SKM-1 (cell line): ENCODE measurements at regions not wholly inside any gene's neighbourhood (a gene's known extent, or its start where the extent isn't known, plus 50 kb on each side); places are given as distances from the start of the nearest gene placed in this dataset.

ENCODE experiments used
- DNase-seq: peaks from one replicate; lab custom pipeline; 2025; ENCODE audit not compliant: unreplicated experiment; lab: John Stamatoyannopoulos, UW

DNA sequence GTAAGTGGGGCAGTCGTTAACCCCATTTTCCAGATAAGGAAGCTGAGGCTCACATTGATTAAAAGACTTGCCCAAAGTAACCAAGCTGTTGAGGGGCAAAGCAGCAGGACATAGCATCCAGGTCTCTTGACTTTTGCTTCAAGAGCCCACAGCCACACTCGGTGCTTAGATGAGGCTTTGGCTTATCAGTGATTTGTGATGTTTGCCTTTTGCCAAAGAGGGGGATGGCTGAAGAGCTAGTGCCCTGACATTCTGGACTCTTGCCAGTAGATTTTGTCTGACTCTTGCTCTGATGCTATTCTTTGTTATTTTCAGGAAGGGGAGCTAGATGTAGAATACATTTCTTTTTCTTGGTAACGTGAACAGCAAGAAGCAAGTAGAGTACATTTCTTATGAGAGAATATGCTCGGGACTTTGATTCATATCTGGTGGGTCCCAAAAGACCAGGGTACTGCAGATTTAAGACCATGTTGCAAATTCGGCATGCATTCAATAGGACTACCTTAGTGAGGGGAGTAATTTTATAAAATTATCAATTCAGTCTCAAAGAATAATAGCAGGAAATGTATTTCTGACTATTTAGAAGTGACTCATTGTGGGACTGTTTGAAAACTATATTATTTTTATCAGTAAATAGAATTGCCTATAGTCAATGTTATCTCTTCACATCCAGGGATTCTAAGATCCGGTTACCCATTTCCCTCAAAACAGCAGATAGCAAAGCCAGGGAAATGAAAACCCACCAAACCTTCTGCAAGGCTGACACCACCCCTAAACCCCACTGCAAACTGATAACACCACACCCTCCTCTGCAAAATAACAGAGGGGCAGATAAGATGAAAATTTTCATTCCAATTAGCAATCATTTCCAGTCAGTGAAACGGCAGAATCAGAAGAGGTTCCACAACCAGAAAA, 180.0 kb upstream of the BMPER start:
- no peak for DNase-seq

DNA sequence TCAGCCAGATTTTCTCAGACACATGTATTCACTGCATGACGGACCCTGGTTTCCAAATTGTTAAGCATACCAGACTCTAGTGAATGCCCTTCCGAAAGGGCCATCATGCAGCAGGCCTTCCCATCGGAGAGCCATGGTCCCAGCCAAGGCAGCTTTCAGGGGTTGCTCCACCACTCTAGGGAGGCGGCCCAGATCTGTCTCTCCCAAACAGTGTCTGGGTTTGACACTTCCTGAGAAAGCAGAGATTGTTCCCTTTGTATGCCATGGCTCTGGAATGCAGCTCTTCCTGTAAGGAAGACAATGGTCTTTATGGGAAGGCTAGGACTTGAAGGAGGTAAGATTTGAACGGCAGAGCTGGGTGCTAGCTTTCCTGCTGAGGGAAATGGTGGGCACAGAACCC, 178.8 kb upstream of the BMPER start:
- DNase-seq = no peak

DNA sequence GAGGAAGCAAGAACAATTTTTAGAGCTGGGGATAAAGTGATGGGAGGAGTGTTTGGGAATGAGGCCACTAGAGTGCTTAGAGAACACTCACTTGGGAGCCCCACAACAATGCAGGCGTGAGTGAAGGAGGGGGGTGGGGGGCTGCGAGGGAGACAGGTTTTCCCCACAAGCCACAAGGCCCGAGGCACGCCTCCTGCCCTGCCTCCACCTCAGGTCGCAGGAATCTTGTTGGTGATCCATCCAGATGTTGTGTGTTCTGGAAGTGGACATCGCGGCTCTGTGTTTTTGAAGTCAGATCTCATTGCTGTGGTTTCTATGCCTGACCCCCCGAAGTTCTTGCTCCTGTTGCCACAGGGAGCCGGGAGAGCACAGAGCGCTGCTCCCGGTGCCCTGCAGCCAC, 178.0 kb upstream of the BMPER start:
- no peak for DNase-seq

DNA sequence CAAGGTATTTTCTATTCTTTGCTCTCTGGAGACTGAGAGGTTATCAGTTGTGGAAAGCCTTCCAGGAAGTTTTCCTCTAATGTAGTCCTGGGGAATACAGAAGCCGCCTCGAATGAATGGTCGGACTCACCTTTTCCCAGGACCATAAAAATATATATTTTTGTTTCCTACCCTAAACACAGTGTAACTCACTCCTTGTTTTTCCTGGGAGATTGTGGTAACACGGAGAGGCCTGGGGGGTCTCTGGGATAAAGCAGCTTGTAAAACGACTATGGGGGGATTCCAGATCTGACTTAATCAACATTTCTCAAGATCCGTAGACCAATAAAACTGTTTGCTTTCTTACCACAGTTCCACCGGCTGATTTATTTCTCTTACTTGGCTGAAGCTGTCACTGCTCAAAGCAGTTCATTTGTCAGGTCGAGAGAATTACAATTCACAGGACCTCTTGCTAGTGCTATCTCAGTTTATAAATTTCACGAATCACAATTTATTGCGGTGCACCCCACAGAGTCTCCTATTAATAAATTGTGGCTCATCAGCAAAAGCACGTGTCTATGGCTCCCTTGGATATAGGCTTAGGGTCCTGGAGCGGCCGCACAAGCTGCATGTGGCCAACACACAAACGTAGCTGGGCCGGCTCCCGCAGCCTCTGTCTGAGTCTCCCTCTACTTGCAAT, 176.3 kb upstream of the BMPER start:
- DNase-seq = no peak

DNA sequence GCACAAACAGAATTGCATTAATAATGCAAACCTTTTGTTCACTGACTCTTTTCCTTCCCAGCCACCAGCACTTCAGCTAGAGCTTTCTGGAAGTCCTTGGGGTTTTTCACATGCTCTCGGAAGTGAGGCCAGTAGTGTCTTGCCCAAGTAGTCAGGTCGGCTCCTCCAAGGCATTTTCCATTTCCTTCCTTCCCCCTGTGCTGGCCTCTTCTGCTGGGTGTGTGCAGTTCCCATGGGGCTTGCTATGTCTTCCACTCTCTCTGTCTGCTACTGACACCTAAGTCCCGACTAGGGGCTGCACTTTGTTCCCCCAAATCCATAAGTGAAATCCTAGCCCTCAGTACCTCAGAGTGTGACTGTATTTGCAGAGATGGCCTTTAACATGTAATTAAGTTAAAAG, 175.6 kb upstream of the BMPER start:
- DNase-seq = no peak

DNA sequence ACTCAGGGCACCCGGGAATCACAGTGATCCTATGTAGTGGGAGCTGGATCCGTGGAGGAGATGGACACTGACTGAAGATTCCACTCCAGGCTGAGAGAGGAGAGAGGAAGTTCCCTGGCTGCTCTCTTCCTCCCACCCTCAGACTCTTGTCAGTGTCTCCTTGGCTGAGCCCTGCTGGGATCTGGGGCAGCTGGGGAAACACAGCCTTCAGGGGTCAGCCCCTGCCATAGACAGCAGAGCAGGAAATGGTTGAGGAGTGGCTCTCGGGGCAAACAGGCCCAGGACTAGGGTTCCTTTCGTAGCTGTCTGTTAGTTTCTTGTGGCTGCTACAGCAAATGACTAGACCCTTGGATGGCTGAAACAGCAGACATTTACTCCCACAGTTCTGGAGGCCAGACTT, 174.4 kb upstream of the BMPER start:
- no peak for DNase-seq

DNA sequence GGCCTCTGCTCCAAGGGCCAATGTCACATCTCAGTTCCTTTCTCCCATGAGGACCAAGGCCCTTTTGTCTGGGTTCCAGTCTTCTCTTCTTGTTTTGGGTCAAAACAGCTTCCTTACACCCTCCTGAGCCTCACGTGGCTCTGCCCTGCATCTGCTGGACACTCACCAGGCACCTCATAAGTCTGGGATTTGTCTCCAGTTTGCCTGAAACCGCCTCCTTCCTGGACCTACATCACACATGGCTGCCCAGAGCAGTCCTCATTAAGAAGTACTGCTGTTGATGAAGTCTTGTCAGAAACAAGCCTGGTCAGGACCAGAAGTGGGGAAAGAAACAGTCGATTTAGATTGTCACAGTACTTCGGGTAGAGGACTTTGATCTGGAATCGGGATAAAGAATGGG, 173.4 kb upstream of the BMPER start:
- DNase-seq = no peak

DNA sequence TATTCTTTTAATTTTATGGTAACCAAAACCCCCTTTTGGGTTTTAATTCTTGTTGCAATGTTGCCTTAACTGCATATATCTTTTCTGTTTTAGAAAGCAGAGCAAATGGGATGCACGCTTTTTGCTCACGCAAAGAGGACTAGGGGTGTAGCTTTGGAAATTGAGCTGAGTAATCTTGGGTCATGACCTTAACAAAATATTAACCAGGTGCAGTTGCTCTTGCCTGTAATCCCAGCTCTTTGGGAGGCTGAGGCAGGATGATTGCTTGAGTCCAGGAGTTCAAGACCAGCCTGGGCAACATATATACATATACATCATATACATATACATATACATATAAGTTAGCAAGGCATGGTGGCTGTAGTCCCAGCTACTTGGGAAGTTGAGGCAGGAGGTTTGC, 172.9 kb upstream of the BMPER start:
- DNase-seq = no peak

DNA sequence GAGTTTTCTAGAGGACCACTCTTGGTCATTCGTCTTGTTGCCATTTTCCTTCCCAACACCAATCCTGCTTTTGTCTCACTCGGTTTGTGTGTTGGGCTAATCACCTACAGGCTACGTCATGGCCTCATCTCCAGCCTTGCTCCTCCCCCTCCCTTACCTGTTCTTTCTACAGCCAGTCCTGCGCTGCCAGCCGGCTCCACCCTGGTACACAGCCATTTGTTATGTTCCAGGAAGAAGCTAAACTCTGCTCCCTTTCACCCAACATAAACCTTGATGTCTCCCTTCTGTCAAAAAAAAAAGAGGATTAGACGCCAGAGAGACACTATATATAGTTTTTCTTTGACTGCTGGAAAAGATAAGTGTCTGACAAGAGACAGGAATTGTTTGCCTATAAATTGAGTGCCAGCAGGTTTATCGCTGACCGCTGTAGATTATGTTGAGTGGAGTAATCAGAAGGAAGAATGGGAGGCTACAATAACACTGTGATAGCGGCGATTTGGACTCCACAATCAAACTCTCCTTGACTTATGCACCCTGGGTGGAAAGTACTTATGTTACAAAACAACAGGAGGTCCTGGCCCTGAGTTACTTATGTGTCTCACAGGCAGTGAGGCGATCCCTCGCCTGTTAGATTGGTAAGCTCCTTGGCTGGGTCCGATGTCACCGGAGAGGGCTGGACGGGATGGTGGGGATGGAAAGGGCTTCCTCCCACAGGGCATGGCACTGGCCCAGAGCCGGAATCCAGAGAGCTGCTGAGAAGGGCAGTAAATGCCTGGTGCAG, 171.3 kb upstream of the BMPER start:
- DNase-seq = no peak

DNA sequence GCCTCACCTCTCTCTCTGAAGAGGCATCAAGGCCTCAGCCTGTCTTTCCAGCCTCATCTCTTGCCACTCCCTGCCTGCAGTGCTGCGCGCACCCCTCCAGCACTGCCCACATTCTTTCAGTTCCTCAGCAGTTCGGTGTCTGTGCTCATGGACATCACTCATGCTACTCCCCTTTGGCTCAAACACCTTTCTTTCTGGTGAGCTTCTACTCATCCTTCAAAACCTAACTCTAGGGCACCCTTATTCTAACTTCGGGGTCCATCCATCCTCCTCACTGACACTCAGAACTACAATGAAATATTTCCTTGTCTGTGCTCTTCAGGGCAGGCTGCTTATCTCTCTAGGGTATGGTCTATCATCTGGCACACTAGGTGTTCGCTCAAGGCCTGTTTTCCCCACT, 169.9 kb upstream of the BMPER start:
- DNase-seq = no peak

DNA sequence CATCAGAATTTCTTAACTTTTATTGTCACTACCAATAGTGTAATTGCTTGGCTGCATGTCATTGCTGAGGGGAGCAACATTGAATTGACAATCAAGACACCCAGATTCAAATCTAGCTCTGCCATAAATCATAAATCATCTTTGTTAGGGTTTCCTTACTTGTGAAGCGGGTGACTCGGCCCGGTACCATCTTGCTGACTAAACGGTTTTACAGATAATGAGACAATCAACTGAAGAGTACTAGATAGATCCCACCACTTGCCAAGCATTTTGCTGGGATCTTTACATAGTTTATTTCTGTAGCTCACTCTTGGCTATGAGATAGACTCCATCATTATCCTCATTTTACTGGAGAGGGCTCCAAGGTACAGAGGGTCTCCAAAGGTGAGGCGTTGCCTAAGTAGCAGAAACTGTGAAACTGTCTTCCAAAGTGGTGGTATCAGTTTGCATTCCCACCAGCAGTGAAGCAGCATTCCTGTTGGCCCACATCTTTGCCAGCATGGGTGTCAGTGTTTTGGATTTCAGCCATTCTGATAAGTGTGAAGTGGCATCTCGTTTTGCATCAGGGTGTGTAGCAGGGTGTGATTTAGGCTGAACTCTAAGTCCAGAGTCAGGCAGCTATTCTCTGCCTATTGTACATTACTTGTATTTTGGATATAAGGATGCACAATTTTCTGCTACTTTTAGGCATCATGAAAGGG, 168.7 kb upstream of the BMPER start:
- DNase-seq = no peak

DNA sequence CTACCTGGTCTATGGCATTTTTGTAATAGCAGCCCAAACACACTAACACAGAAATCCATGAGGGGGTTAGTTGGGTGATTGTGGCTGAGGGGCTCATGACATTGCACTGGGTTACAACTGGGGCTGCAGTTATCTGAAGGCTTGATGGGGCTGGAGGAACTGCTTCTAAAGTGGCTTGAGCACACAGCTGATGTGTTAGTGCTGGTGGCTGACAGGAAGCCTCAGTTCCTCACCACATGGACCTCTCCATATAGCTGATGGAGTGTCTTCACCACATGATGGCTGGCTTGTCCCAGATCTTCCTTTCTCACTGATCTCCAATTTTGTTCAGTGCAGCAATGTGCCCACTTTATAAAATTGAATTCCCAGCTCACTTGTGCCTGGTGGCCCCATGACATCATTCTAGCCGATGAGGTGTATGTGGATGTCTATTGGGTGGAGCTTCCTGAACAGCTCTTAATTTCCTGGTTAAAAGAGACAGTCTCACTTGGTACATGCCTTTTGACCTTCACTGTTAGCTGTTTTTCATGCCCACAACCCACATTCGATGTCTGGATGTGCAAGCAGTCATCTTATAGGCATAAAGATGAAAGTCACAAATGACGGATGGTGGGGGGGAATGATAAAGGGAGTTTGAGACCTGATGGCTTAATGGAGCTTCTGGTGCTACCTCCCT, 166.9 kb upstream of the BMPER start:
- DNase-seq = no peak

DNA sequence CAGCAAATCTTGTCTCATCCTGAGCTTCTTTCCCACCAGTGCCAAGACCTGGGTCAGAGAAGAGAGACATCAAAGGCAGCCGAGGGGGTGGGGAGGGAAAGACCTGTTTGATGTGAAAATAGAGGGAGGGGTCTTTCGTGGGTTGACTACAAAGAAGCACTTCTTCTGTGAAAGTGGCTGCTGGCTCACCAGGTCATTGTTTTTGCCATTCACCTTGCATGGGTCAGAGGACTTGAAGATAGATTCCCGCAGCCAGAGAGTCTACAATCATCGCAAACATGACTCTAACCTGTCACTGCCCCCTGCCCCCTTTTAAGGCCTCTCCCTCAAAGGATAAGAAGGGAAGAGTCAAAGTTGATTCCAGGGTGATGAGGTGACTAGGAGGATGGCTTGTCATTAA, 166.1 kb upstream of the BMPER start:
- DNase-seq = no peak

DNA sequence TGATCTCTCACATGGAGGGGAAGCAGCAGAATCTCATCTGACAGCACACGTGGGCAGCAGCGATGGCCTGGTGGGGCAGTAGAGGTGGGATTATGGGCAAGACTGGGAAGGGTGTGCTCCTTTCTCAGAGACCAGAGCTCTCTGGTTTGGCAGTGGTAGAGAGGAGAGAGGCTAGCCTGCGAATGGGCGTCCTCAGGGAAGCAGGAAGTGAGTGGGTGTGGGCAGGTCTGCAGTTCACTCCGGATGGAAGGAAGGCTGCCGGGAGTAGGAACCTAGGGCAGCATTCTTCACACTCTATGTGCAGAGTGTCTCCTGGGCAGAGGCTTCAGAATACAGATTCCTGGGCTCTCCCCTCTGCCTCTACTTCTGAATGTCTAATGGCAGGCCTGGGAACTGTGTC, 162.8 kb upstream of the BMPER start:
- no peak for DNase-seq

DNA sequence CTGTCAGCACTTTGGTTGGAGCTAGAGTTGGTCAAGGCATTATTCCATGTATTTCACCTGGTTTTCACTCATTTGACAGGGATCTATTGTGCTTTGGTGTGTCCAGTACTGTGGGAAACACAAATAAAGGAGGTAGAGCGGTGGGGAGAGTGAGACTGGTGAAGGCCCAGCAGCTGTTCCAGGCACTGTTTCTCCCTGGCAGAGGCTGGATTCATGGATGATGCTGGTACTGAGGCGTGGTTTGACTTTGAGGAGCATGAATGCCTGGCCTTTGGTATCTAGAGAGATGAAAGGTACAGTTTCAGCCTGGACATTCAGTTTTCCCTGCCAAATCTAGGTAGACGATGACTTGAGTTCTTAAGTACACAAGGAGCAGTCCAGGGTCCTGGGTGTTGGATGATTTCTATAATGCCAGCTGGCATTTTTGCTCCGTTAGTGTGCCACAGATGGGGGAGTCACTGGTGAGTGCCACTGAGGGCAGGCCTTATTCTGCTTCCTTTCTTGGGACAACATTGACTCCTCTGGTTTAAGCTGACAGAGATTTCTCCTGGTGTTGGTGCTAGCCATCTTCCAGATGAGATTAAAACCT, 162.2 kb upstream of the BMPER start:
- no peak for DNase-seq

DNA sequence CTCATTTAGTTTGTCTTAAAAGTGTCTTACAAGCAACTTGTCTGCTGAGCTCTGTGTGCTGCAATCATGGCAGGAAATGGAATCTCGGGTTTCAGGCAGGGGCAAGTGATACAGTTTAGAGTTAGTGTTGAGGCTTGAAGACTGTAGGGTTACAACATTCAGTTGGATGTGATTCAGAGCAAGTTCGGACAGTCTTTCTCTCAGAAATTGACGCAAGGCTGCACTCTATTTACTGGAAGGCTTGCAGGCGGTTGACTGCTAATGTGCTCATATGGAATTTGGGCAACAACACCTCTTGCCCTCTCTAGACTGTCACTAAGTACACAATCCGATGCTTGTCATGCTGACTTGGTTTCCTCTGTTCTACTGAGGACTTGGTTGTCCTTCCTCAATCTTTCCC, 161.7 kb upstream of the BMPER start:
- no peak for DNase-seq

DNA sequence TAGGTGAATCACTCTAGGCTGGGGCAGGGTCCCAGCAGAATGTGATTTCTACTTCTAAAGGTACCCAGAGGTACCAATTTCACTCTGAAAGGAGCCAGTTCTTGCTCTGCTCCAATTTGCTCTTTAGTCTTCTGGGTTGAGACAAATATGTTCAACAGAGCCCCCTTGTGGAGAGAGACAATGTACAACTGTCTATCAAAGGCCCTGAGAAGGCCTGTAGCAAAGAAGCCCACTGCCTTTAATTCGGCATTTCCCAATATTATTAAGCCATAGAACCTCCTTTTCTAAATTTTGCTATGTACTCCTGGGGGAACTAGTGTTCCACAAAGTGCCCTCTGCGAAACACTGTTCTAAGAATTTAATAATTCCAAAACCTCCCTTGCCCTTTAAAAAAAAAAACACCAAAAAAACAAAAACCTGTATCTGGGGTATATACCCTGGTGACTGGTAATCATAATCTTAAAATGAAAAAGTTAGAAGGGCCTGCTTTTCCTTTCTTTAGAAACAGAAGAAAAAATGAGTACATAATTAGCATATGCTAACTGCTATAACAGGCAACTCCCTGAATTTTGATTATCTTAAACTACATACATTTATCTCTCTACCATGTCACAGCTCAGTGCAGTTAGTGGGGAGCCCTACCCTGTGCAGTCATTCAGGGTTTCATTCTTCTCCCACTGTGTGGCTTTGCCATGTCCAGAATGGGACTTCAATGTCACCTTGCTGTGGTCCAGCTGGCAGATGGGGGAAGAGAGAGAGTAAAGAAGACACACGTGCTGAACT, 160.9 kb upstream of the BMPER start:
- DNase-seq = no peak

DNA sequence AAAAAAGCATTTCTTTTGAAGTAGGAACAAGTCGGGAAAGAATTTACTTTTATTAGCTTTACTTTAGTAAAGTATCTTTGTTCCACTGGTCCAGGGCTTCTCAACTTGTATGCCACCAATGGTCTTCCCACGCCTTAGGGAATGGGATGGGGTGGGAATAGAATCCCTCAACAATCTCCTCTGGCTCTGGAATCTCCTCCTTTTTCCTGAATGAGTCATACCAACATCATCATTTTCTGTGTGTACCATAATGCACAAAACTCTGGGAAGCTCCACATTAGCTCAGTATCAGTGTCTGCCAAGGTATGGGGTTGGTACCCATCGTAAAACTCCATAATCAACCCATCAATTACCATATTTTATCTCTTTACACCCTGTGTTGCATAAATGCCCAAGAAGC, 159.4 kb upstream of the BMPER start:
- DNase-seq = no peak

DNA sequence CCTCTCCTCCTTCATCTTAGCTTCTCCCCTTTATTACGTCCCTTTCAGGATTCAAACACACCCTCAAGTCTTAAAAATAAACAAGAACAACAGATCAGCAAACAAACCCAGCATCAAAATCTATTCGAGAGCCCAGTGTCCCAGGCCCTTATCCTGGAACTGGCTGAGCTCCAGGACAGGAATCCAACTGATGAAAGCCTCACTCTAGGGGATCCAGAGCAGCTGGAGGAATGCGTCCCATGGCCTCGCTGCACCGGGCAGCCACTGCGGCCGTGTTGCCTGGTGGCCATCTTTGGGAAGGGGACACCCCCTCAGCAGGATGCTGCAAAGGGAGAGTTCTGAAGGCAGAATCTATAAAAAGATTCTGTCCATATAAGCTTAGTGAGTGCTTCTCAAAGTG, 156.5 kb upstream of the BMPER start:
- no peak for DNase-seq

DNA sequence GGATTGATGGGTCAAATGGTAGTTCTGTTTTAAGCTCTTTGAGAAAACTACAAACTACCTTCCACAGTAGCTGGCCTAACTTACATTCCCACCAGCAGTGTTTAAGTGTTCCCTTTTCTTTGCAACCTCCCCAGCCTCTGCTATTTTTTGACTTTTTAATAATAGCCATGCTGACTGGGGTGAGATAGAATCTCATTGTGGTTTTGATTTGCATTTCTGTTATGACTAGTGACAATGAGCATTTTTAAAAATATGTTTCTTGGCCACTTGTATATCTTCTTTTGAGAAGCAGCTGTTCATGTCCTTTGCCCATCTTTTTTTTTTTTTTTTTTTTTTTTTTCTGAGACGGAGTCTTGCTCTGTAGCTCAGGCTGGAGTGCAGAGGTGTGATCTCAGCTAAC, 155.2 kb upstream of the BMPER start:
- DNase-seq = no peak
